ENCODE measurements at regions not wholly inside any gene's neighbourhood (a gene's known extent, or its start where the extent isn't known, plus 50 kb on each side); places are given as distances from the start of the nearest gene placed in this dataset.

- TF ChIP-seq CTCF (IDR thresholded peaks at IDR 0.05): no peak
- TF ChIP-seq POLR2A (IDR thresholded peaks at IDR 0.05): no peak
These were observed 129.6 kb upstream of the ATP1A1 start for GRCh38 chr1:116243333-116244054.
